Retinal pigment epithelial cell (primary cell): ENCODE measurements at regions not wholly inside any gene's neighbourhood (a gene's known extent, or its start where the extent isn't known, plus 50 kb on each side); places are given as distances from the start of the nearest gene placed in this dataset.
A peak's percentile ranks its signal among the peaks of the same experiment; 100 is the strongest.

Source experiments
- DNase-seq: peaks from one replicate; pipeline ENCODE4 v3.0.0-alpha.2; 2010; ENCODE audit warnings: low read depth
- H3K4me3 ChIP-seq: 2 replicates; pipeline ENCODE4 v1.5.1; 2011; ENCODE audit warnings: mild to moderate bottlenecking, low read length, control low read depth, moderate library complexity
- CTCF ChIP-seq: conservative IDR thresholded peaks from 2 replicates; pipeline ENCODE4 v1.5.1; 2011; ENCODE audit warnings: low read depth, low read length, control low read depth, inconsistent platforms

DNA sequence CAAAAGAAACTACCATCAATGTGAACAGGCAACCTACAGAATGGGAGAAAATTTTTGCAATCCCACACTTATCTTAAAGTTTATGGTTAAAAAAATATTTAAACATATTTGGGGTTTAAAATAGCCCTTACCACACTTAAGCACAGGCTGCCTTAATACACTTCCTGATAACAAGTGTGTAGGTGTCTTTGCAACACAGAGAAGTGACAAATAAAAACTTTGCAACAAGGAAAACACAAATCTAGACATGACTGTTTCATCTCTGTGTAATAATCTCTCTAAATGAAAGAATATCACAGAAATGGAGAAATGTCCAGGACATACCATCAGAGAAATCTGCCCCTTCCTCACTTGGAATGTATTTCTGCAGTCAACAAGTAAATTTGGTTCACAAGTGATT, 464.1 kb upstream of the ARHGEF26 start:
- no peak for DNase-seq
- no peak for TF ChIP-seq CTCF
- H3K4me3 ChIP-seq, result no peak overlapping the region

DNA sequence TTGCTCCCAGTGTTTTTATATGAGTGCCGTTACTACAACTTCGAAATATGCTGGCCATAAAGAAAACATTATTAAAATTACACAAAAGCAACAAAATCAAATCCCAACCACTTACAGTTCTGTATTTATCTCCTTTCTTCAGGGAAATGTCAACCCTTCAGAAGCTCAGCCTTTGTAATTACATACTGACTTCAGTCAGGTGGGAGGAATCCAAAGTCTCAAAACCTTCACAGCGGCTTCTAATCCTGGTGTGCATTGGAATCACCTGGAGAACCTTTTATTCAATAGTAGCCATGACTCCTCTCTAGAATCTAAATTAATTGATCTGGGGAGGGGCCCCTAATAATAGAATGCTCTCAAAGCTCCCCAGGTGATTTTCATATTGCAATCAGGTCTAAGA, 463.7 kb upstream of the ARHGEF26 start:
- no peak for DNase-seq
- no peak overlapping the region for H3K4me3 ChIP-seq
- no peak for TF ChIP-seq CTCF

DNA sequence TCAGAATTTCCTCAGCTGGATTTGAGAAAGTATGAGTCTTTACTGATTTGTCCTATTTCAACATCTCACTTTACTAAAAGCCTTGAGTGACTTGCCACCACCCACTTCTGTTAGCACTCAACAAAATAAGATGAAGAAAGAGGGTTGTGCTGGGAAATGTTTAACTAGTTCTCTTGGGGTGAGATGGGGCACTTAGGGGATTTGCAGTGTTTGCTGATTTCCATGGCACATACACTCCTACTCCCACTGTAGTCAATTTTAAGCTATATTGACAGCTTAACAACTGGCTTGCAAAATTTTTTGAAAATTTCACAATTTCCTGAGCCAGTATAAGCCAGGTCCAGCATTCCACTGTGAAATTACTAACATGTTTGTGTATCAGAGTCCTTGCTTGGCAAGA, 463.1 kb upstream of the ARHGEF26 start:
- DNase-seq, result peak; percentile 8
- H3K4me3 ChIP-seq, result no peak overlapping the region

GRCh38 chr3:153666991-153667740, 454.0 kb upstream of the ARHGEF26 start:
- H3K4me3 ChIP-seq, result no peak overlapping the region
- TF ChIP-seq CTCF, result no peak
- peak; percentile 12 for DNase-seq

More for the DNA sequence above, 463.1 kb upstream of the ARHGEF26 start:
- no peak for TF ChIP-seq CTCF

GRCh38 chr3:153669527-153669926, 451.7 kb upstream of the ARHGEF26 start:
- DNase-seq, result no peak
- H3K4me3 ChIP-seq, result no peak overlapping the region
- TF ChIP-seq CTCF, result peak; percentile 31

DNA sequence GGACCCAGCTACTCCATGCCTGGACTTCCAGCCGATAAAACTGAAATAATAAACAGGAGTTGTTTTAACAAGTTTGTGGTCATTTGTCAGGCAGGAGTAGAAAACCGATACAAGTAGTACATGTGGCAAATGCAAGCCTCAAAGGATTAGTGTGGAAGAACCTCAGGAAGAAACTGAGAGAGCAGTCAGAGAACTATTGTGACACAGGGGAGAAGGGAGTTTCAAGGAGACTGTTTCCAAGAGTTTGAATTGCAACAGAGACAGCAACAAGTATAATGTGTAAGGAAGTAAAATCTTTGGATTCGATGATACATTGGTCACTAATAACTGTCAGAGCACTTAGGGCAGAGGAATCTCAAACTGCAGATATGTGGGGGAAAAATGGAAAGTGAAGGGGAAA, 450.6 kb upstream of the ARHGEF26 start:
- TF ChIP-seq CTCF, result no peak
- H3K4me3 ChIP-seq, result no peak overlapping the region
- DNase-seq, result no peak

GRCh38 chr3:153673853-153674252, 447.3 kb upstream of the ARHGEF26 start:
- no peak for TF ChIP-seq CTCF
- DNase-seq, result no peak
- H3K4me3 ChIP-seq, result no peak overlapping the region
